Midbrain (tissue), 1 donor: ENCODE measurements at regions not wholly inside any gene's neighbourhood (a gene's known extent, or its start where the extent isn't known, plus 50 kb on each side); places are given as distances from the start of the nearest gene placed in this dataset.
"Not testable (repeated sequence)": the region's sequence is repeated elsewhere in the genome, so short reads cannot be mapped to it uniquely, and the experiment has no call there.

Experiments
- DNase-seq: peaks from one replicate; lab custom pipeline; 2025; lab: John Stamatoyannopoulos, UW

GRCh38 chr13:60690604-60691003 lies 293.6 kb downstream of the TDRD3 start:
- no peak for DNase-seq

GRCh38 chr13:60689571-60689970 lies 292.6 kb downstream of the TDRD3 start:
- DNase-seq, result no peak

DNA sequence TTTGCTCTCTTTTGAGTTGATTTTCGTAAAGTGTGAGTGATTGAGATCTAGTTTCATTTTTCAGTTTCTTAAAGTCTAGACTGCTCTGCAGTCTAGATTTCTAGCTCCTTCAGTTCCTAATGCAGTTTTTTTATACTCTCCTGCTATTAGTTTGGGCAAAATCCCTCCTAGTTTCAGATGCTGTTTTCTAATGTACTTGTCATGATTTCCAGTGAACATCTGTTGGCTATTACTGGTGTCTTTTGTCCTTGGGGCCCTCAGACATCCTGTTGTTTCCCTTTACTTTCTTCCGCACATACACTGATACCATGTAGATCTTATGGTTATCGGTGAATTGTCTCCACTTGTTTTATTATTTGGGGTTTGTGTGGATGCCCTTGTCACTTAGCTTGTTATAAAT lies 292.1 kb downstream of the TDRD3 start:
- DNase-seq, result no peak

- no peak for DNase-seq
These were observed 283.1 kb downstream of the TDRD3 start for GRCh38 chr13:60679928-60680694.

DNA sequence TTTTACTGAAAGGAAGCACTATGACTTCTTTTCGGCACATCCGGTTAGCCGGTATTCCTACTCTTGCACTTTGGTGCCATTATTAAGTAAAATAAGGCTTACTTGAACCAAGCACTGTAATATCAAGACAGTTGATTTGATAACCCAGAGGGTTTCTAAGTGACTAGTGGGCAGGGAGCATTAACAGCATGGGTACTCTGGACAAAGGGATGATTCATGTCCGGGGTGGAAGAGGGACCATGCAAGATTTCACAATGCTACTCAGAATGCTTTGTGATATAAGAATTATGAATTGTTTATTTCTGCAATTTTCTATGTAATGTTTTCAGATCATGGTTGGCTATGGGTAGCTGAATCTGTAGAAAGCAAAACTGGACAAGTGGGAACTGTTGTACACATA lies 282.1 kb downstream of the TDRD3 start:
- DNase-seq, result no peak

DNA sequence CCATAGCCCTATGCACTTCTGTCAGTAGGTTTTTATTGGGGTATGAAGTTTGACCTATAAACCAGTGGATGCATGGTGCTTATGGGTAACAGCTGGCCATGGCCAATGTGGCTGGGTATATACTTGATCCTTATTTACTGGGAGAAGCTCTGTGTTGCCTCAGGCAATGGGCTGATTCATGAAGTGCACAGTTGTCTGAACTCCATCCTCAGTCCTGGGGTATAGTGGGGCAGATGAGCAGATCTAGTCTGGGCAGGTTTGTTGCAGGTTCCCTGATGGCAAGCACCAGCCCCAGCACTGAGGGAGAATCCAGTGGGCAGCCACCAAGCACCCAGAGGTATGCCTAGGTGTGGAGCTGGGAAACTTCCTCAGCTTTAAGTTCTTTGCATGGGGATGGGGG lies 274.4 kb downstream of the TDRD3 start:
- no peak for DNase-seq

- no peak for DNase-seq
These were observed 266.8 kb downstream of the TDRD3 start for GRCh38 chr13:60663788-60664187.

DNA sequence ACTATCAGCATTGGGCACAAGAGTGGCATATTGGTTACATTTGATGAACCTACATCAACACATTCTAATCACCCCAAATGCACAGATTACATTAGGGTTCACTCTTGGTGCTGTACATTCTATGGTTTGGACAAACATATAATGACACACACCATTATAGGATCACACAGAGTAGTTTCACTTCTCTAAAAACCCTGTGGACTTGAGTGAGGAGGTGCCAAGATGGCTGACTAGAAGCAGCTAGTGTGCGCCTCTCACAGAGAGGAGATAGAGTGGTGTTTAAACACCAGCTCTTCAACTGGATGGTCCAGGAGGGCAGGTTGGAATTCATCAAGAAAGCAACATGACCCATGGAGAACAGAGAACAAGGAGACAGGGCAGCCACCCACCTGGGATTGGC lies 265.6 kb downstream of the TDRD3 start:
- no peak for DNase-seq

DNA sequence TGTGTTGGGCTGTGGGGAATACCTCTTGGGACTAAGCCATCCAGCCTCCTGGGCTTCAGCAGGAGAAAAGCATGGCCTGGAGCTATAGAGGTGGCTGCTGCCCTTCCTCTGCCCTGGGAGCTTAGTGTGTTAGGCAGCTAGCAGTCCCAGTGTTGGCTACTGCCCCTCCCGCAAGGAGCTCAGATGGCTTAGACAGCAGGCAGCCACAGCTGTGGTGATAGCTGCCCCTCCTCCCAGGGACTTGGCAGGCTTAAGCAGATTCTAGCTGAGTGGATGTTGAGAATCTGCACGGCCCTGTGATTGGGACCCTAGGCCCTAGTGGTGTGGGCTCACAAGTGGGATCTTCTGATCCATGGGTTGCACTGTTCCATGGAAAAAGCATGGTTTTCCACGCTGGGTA lies 264.5 kb downstream of the TDRD3 start:
- DNase-seq, result no peak

- DNase-seq, result not testable (repeated sequence)
These were observed 260.6 kb downstream of the TDRD3 start for GRCh38 chr13:60657586-60657985.

- no peak for DNase-seq
These were observed 258.2 kb downstream of the TDRD3 start for GRCh38 chr13:60655256-60655655.

DNA sequence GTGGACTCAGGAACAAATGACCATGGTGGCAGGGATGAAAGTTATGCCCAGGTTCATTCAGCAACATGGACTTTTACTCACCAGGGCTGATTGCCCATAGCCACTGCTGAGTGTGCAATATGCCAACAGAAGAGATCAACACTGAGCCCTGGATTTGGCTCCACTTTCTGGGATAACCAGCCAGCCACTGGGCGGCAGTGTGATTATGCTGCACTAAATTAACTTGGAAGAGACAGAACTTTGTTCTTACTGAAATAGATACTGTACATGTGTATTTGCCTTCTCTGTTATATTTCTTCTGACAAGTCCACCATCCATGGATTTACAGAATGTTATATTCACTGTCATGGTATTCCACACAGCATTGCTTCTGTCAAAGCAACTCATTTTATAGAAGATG lies 257.4 kb downstream of the TDRD3 start:
- peak; percentile 40 for DNase-seq

GRCh38 chr13:60647547-60647946 lies 250.5 kb downstream of the TDRD3 start:
- DNase-seq, result no peak

DNA sequence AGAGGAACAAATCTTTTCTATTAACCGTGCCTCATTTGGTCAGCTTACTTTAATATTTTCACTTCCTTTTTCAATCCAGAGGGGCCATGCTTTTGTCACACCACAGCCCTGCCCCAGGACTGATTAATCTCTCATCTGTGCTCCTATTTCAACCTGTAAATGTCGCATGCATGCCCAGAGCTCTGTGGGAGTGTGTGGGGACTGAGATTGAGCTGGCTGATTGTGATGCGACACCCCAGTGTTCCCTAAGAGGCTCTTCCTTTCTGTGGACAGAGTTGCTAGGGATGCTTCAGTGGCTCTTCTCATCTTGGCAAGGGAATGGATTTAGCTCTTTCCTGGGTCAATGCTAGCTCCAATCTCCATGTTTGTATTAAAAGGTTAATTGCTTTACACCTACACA lies 249.6 kb downstream of the TDRD3 start:
- DNase-seq, result no peak

- DNase-seq, result no peak
These were observed 248.7 kb downstream of the TDRD3 start for GRCh38 chr13:60645676-60646075.

GRCh38 chr13:60642552-60642951 lies 245.5 kb downstream of the TDRD3 start:
- DNase-seq, result no peak

- no peak for DNase-seq
These were observed 232.1 kb downstream of the TDRD3 start for GRCh38 chr13:60629158-60629557.

- peak; percentile 39 for DNase-seq
These were observed 230.2 kb downstream of the TDRD3 start for GRCh38 chr13:60627071-60627686.
